K562 (cell line): ENCODE measurements at regions not wholly inside any gene's neighbourhood (a gene's known extent, or its start where the extent isn't known, plus 50 kb on each side); places are given as distances from the start of the nearest gene placed in this dataset.

ENCODE experiments used
- ARID4B ChIP-seq: sonication (generic); formaldehyde crosslinking; IDR thresholded peaks from 2 replicates; pipeline ENCODE4 v1.8.0; 2022; ENCODE audit warnings: mild to moderate bottlenecking, missing genetic modification reagents
- CREB1 ChIP-seq, 2 experiments: sonication (generic) in 1 of 2; formaldehyde crosslinking in 1 of 2; IDR thresholded peaks; 2 replicates each; pipeline versions ENCODE4 v1.6.1 to v1.8.0; 2012 to 2022; ENCODE audit warnings: inconsistent platforms in 1 of 2, mild to moderate bottlenecking in 1 of 2, missing genetic modification reagents in 1 of 2, moderate library complexity in 1 of 2
- CTCF ChIP-seq, 3 experiments: IDR thresholded peaks in 2 of 3; conservative IDR thresholded peaks in 1 of 3; 2 replicates each; pipeline ENCODE4 v1.5.1; 2011 to 2012; ENCODE audit warnings: low read length in 3 of 3, mild to moderate bottlenecking in 3 of 3, control low read depth in 2 of 3, improper control_type of control experiment in 1 of 3, inconsistent platforms in 1 of 3, low read depth in 1 of 3, mixed read lengths in 1 of 3, moderate library complexity in 1 of 3; ENCODE audit not compliant: insufficient read depth in 2 of 3
- DLX4 ChIP-seq: fragments of 250-450 bp; sonication (Bioruptor Pico); IDR thresholded peaks from 2 replicates; pipeline ENCODE4 v1.6.1; 2021; ENCODE audit warnings: mild to moderate bottlenecking
- IRF1 ChIP-seq: sonication (generic); formaldehyde crosslinking; IDR thresholded peaks from 2 replicates; pipeline ENCODE4 v1.8.0; 2022; ENCODE audit warnings: missing genetic modification reagents, mild to moderate bottlenecking, borderline replicate concordance
- JUND ChIP-seq, 2 experiments: IDR thresholded peaks; 2 replicates in 1 of 2; 3 replicates in 1 of 2; pipeline ENCODE4 v1.6.1; 2011; ENCODE audit warnings: borderline replicate concordance in 2 of 2, low read depth in 2 of 2, low read length in 2 of 2, improper control_type of control experiment in 1 of 2, missing biosample characterization in 1 of 2, missing genetic modification characterization in 1 of 2, missing genetic modification reagents in 1 of 2
- MAX ChIP-seq: sonication (generic); formaldehyde crosslinking; IDR thresholded peaks from 2 replicates; pipeline ENCODE4 v1.9.0; 2022; ENCODE audit warnings: mild to moderate bottlenecking, missing genetic modification reagents
- MED1 ChIP-seq: sonication (generic); formaldehyde crosslinking; IDR thresholded peaks from 2 replicates; pipeline ENCODE4 v1.8.1; 2023; ENCODE audit warnings: missing genetic modification reagents, borderline replicate concordance
- MYC ChIP-seq, 2 experiments: fragments of 250-450 bp in 1 of 2; sonication (Bioruptor Pico) in 1 of 2; IDR thresholded peaks; 2 replicates each; pipeline versions ENCODE4 v1.5.1 to v1.6.1; 2012 to 2021; ENCODE audit warnings: low read depth in 2 of 2, borderline replicate concordance in 1 of 2, improper control_type of control experiment in 1 of 2, low read length in 1 of 2, mild to moderate bottlenecking in 1 of 2, moderate library complexity in 1 of 2
- POLR2A ChIP-seq: fragments of 450-650 bp; conservative IDR thresholded peaks from 2 replicates; pipeline ENCODE4 v1.6.1; 2016
- RFX5 ChIP-seq: IDR thresholded peaks from 2 replicates; pipeline ENCODE4 v1.6.1; 2011; ENCODE audit warnings: low read depth, mild to moderate bottlenecking, improper control_type of control experiment, low read length
- YY1 ChIP-seq, 3 experiments: IDR thresholded peaks; 2 replicates each; pipeline ENCODE4 v1.6.1; 2011; ENCODE audit warnings: low read length in 2 of 3, mild to moderate bottlenecking in 2 of 3, moderate library complexity in 2 of 3, borderline replicate concordance in 1 of 3, control low read depth in 1 of 3, low read depth in 1 of 3; ENCODE audit not compliant: insufficient read depth in 3 of 3, insufficient replicate concordance in 2 of 3, control insufficient read depth in 1 of 3, insufficient read length in 1 of 3; ENCODE audit errors: extremely low read depth in 1 of 3
- ZKSCAN3 ChIP-seq: fragments of 250-450 bp; sonication (Bioruptor Pico); IDR thresholded peaks from 2 replicates; pipeline ENCODE4 v1.4.0; 2020
- ZNF668 ChIP-seq: fragments of 250-450 bp; sonication (Bioruptor Pico); IDR thresholded peaks from 2 replicates; pipeline ENCODE4 v1.8.0; 2022; ENCODE audit warnings: mild to moderate bottlenecking, inconsistent platforms

- TF ChIP-seq MED1 (CRISPR knock-in tag) (no peak), ZKSCAN3 (CRISPR knock-in tag) (no peak), RFX5 (no peak), CTCF (IDR thresholded peaks at IDR 0.05 in 2 of 3, conservative IDR thresholded peaks at IDR 0.05 in 1 of 3; ENCODE audit: insufficient read depth in 2 of 3, low read depth in 1 of 3, low read length in 3 of 3) (no peak), CREB1 (IDR thresholded peaks at IDR 0.05) (no peak), CREB1 (CRISPR knock-in tag; IDR thresholded peaks at IDR 0.05) (no peak), ARID4B (CRISPR knock-in tag) (no peak), ZNF668 (CRISPR knock-in tag) (no peak), DLX4 (CRISPR knock-in tag) (no peak), YY1 (IDR thresholded peaks at IDR 0.05; ENCODE audit: borderline replicate concordance in 1 of 3, control insufficient read depth in 1 of 3, extremely low read depth in 1 of 3, insufficient read depth in 3 of 3, insufficient read length in 1 of 3, insufficient replicate concordance in 2 of 3, low read depth in 1 of 3, low read length in 2 of 3) (no peak), POLR2A (no peak), JUND (IDR thresholded peaks at IDR 0.05; ENCODE audit: borderline replicate concordance, low read depth, low read length) (no peak), JUND (tag; IDR thresholded peaks at IDR 0.05; ENCODE audit: borderline replicate concordance, low read depth, low read length) (no peak), MYC (IDR thresholded peaks at IDR 0.05; ENCODE audit: low read depth, low read length) (no peak), MYC (CRISPR knock-in tag; IDR thresholded peaks at IDR 0.05; ENCODE audit: borderline replicate concordance, low read depth) (no peak), MAX (CRISPR knock-in tag) (no peak), IRF1 (CRISPR knock-in tag) (no peak)
These were observed 120.4 kb downstream of the MXRA5 start for GRCh38 chrX:3226087-3226486.
